GM12878 (cell line): ENCODE measurements at regions not wholly inside any gene's neighbourhood (a gene's known extent, or its start where the extent isn't known, plus 50 kb on each side); places are given as distances from the start of the nearest gene placed in this dataset.

Experiments
- ATAC-seq: fragments of 200-7000 bp; cut with Tn5 transposase; 3 replicates; pipeline ENCODE4 v1.9.1; 2020; ENCODE audit warnings: mild to moderate bottlenecking, moderate library complexity
- BruUV-seq: library from RNA; stranded (reverse); fragments of 400-500 nt; replicated peaks from 2 replicates; lab custom pipeline; 2021; lab: Mats Ljungman, UMichigan
- CTCF ChIA-PET: fragments of 300-600 bp; sonication (Branson Sonifier 250); formaldehyde crosslinking; extraction: SDS; loops from one replicate; lab custom pipeline; 2021; ENCODE audit warnings: inconsistent platforms; lab: Yijun Ruan, JAX
- POLR2A ChIA-PET: fragments of 350-600 bp; formaldehyde crosslinking; extraction: SDS; loops from one replicate; lab custom pipeline; 2021; ENCODE audit warnings: inconsistent platforms; lab: Charles Lee
- RAD21 ChIA-PET: fragments of 300-600 bp; sonication (Branson Sonifier 250); formaldehyde crosslinking; loops from one replicate; lab custom pipeline; 2023; ENCODE audit warnings: antibody characterized with exemption; ENCODE audit not compliant: unreplicated experiment; lab: Charles Lee
- SMC1A ChIA-PET: fragments of 300-600 bp; sonication (Branson Sonifier 250); formaldehyde crosslinking; loops from one replicate; lab custom pipeline; 2023; ENCODE audit not compliant: unreplicated experiment, uncharacterized antibody; lab: Charles Lee
- DNase-seq: peaks from one replicate; pipeline ENCODE4 v3.0.0-alpha.2; 2011; ENCODE audit warnings: low read depth, low spot score
- FAIRE-seq: peaks from 3 replicates; lab custom pipeline; 2011; peaks lifted over from hg19 to GRCh38; lab: Jason Lieb, UNC
- H2AFZ ChIP-seq: 2 replicates; pipeline ENCODE4 v1.6.0; 2011; ENCODE audit warnings: low read depth, low read length, control low read depth; ENCODE audit not compliant: control insufficient read depth
- H3K27ac ChIP-seq: 2 replicates; pipeline ENCODE4 v1.5.1; 2011; ENCODE audit warnings: control low read depth; ENCODE audit not compliant: control insufficient read depth, insufficient read depth
- H3K27me3 ChIP-seq, 2 experiments: replicated peaks in 1 of 2; 2 replicates each; pipeline versions ENCODE4 v1.6.0 to v1.6.1; 2011; ENCODE audit warnings: low read length in 1 of 2; ENCODE audit not compliant: control insufficient read depth in 2 of 2, insufficient read depth in 2 of 2
- H3K36me3 ChIP-seq, 2 experiments: 2 replicates each; pipeline ENCODE4 v1.5.1; 2011; ENCODE audit warnings: low read length in 1 of 2; ENCODE audit not compliant: control insufficient read depth in 2 of 2, insufficient read depth in 2 of 2
- H3K4me1 ChIP-seq: 2 replicates; pipeline ENCODE4 v1.6.1; 2011; ENCODE audit warnings: mild to moderate bottlenecking, low read length, moderate library complexity, mixed read lengths; ENCODE audit not compliant: control insufficient read depth, insufficient read depth
- H3K4me2 ChIP-seq: 2 replicates; pipeline ENCODE4 v1.6.0; 2011; ENCODE audit warnings: control low read depth; ENCODE audit not compliant: control insufficient read depth, insufficient read depth
- H3K4me3 ChIP-seq: fragments of 200-600 bp; sonication (generic); 2 replicates; pipeline ENCODE4 v1.5.1; 2016
- H3K79me2 ChIP-seq: 2 replicates; pipeline ENCODE4 v1.6.0; 2011; ENCODE audit warnings: low read length; ENCODE audit not compliant: control insufficient read depth, insufficient read depth
- H3K9ac ChIP-seq: 2 replicates; pipeline ENCODE4 v1.8.0; 2011; ENCODE audit warnings: low read length, control low read depth, mixed read lengths; ENCODE audit not compliant: control insufficient read depth, insufficient read depth
- H3K9me3 ChIP-seq: replicated peaks from 3 replicates; pipeline ENCODE4 v1.5.1; 2011; ENCODE audit warnings: mild to moderate bottlenecking, low read length; ENCODE audit not compliant: control insufficient read depth, insufficient read depth
- H4K20me1 ChIP-seq: 2 replicates; pipeline ENCODE4 v1.6.0; 2011; ENCODE audit not compliant: control insufficient read depth, insufficient read depth
- CBX3 ChIP-seq: fragments of 200-600 bp; sonication (generic); IDR thresholded peaks from 2 replicates; pipeline ENCODE4 v1.6.1; 2016; ENCODE audit warnings: low read depth, borderline replicate concordance
- HSF1 ChIP-seq: fragments of 150-350 bp; IDR thresholded peaks from 2 replicates; pipeline ENCODE4 v1.6.1; 2014; ENCODE audit warnings: mild to moderate bottlenecking, low read depth, low read length
- JUNB ChIP-seq: IDR thresholded peaks from 2 replicates; pipeline ENCODE4 v1.6.1; 2016; ENCODE audit warnings: antibody characterized with exemption, mild to moderate bottlenecking
- YBX1 ChIP-seq: fragments of 450-650 bp; IDR thresholded peaks from 2 replicates; pipeline ENCODE4 v1.6.1; 2016; ENCODE audit warnings: antibody characterized with exemption
- YY1 ChIP-seq: IDR thresholded peaks from 2 replicates; pipeline ENCODE4 v1.6.1; 2011; ENCODE audit warnings: low read depth, mild to moderate bottlenecking, low read length
- WGBS: methylation state at CpG from one replicate; pipeline ENCODE4 v1.1.6; 2016; ENCODE audit warnings: low lambda C conversion rate; ENCODE audit not compliant: insufficient replicate concordance, insufficient coverage; ENCODE audit errors: missing lambda C conversion rate; 5-methylcytosine and 5-hydroxymethylcytosine counted together
- in situ Hi-C: fragments of 300-500 bp; cut with MboI; formaldehyde crosslinking; loops from 9 replicates; pipeline ENCODE4 v1.14.3; 2018; ENCODE audit warnings: mixed read lengths
- intact Hi-C: fragments of 100-400 bp; cut with micrococcal nuclease; formaldehyde crosslinking; loops from one replicate; pipeline ENCODE4 v1.14.2; 2022; ENCODE audit not compliant: unreplicated experiment

- Histone ChIP-seq H3K79me2 (no peaks in the 10 kb centered on the region), H3K4me2 (no peak overlapping the region)
- CTCF ChIA-PET, result no interaction called here
- TF ChIP-seq CBX3 (no peak), YY1 (no peak)
- TF ChIP-seq, all 136 proteins: peak for 0
- Histone ChIP-seq H3K4me3 (no peak overlapping the region), H3K36me3 (no peaks in the 10 kb centered on the region), H3K27me3 (peaks cover 4 to 9% of the 10 kb centered on the region in 2 experiments), H3K9me3 (no peaks in the 10 kb centered on the region), H3K27ac (no peak overlapping the region), H4K20me1 (no peaks in the 10 kb centered on the region), H2AFZ (no peak overlapping the region), H3K9ac (no peak overlapping the region), H3K4me1 (no peaks in the 10 kb centered on the region)
- SMC1A ChIA-PET, result no interaction called here
- RAD21 ChIA-PET, result no interaction called here
- ATAC-seq, result no peak
- intact Hi-C loops, result no loop called here
- POLR2A ChIA-PET, result no interaction called here
- 16% methylated on average over 3 of the region's 3 CpGs for WGBS
- DNase-seq, result no peak
- no TSS peak for BruUV-seq
- in situ Hi-C loops, result no loop called here
- FAIRE-seq, result no peak
Measured at GRCh38 chr20:51120868-51121267, 98.0 kb upstream of the KCNG1 start.

DNA sequence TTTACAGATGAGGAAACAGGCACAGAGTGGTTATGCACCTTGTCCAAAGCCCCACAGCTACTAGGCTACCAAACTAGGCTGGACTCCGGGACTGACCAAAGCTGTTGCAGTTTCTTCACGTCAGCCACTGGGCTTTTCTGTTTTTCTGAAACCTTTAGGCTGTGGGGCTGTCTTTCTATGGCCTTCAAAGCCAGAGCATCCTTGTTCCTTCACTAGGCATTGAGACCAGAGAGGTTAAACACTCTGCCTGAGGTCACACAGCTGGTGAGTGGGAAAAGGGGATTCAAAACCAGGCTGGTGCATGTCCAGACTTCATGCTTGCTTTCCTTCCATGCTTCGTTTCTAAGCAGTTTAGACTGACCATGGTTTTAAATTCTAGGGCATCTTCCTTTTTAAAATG is 97.5 kb upstream of the KCNG1 start:
- BruUV-seq, result no TSS peak
- intact Hi-C loops, result no loop called here
- Histone ChIP-seq H3K9me3 (no peaks in the 10 kb centered on the region), H4K20me1 (no peaks in the 10 kb centered on the region), H3K27ac (no peak overlapping the region), H3K27me3 (peaks cover 4 to 9% of the 10 kb centered on the region in 2 experiments), H3K4me3 (no peak overlapping the region), H3K9ac (no peak overlapping the region), H2AFZ (no peak overlapping the region), H3K79me2 (no peaks in the 10 kb centered on the region)
- ChIA-PET SMC1A (no interaction called here), POLR2A (no interaction called here), CTCF (no interaction called here)
- FAIRE-seq (no peak), DNase-seq (no peak), ATAC-seq (no peak)
- WGBS, result 0% methylated on average over 3 of the region's 3 CpGs
- in situ Hi-C loops, result no loop called here
- TF ChIP-seq YBX1 (no peak), HSF1 (no peak), JUNB (no peak)
- TF ChIP-seq, all 136 proteins: peak for 0
- no peaks in the 10 kb centered on the region for H3K4me1 ChIP-seq
- RAD21 ChIA-PET, result no interaction called here
- H3K4me2 ChIP-seq, result no peak overlapping the region
- no peaks in the 10 kb centered on the region for H3K36me3 ChIP-seq
